Activated CD4-positive, alpha-beta T cell treated with anti-CD3 and anti-CD28 coated beads, Interleukin-2, amount 50 U/mL, for 4 hours (primary cell): ENCODE measurements at regions not wholly inside any gene's neighbourhood (a gene's known extent, or its start where the extent isn't known, plus 50 kb on each side); places are given as distances from the start of the nearest gene placed in this dataset.

Source experiments
- DNase-seq, 2 experiments: peaks; one replicate each; pipeline ENCODE4 v3.0.0-alpha.2; 2020

- DNase-seq, result no peak
Measured at GRCh38 chr20:60727425-60727824, 524.6 kb upstream of the CDH4 start.

GRCh38 chr20:60728705-60729104 lies 523.4 kb upstream of the CDH4 start:
- DNase-seq, result no peak

GRCh38 chr20:60729135-60729900 lies 522.7 kb upstream of the CDH4 start:
- DNase-seq, result no peak

- no peak for DNase-seq
Measured at GRCh38 chr20:60732322-60732721, 519.7 kb upstream of the CDH4 start.

GRCh38 chr20:60748086-60748485 lies 504.0 kb upstream of the CDH4 start:
- no peak for DNase-seq

- no peak for DNase-seq
Measured at GRCh38 chr20:60749804-60750602, 502.1 kb upstream of the CDH4 start.

- DNase-seq, result no peak
Measured at GRCh38 chr20:60750909-60751308, 501.2 kb upstream of the CDH4 start.

- no peak for DNase-seq
Measured at GRCh38 chr20:60751826-60752225, 500.2 kb upstream of the CDH4 start.

GRCh38 chr20:60752741-60753420 lies 499.2 kb upstream of the CDH4 start:
- no peak for DNase-seq

- no peak for DNase-seq
Measured at GRCh38 chr20:60754856-60755255, 497.2 kb upstream of the CDH4 start.

GRCh38 chr20:60759651-60760050 lies 492.4 kb upstream of the CDH4 start:
- no peak for DNase-seq

- no peak for DNase-seq
Measured at GRCh38 chr20:60760256-60761000, 491.6 kb upstream of the CDH4 start.

- no peak for DNase-seq
Measured at GRCh38 chr20:60761056-60761455, 491.0 kb upstream of the CDH4 start.

- no peak for DNase-seq
Measured at GRCh38 chr20:60762386-60762785, 489.7 kb upstream of the CDH4 start.

GRCh38 chr20:60764328-60764727 lies 487.7 kb upstream of the CDH4 start:
- DNase-seq, result no peak

GRCh38 chr20:60764771-60765170 lies 487.3 kb upstream of the CDH4 start:
- no peak for DNase-seq

GRCh38 chr20:60765821-60766403 lies 486.1 kb upstream of the CDH4 start:
- no peak for DNase-seq

GRCh38 chr20:60768216-60768615 lies 483.8 kb upstream of the CDH4 start:
- no peak for DNase-seq

- DNase-seq, result no peak
Measured at GRCh38 chr20:60780388-60781025, 471.6 kb upstream of the CDH4 start.

- DNase-seq, result no peak
Measured at GRCh38 chr20:60782959-60783625, 469.0 kb upstream of the CDH4 start.

GRCh38 chr20:60785301-60785700 lies 466.8 kb upstream of the CDH4 start:
- DNase-seq, result no peak

- DNase-seq, result no peak
Measured at GRCh38 chr20:60785785-60786184, 466.3 kb upstream of the CDH4 start.
